Psoas muscle (tissue), 7 donors: ENCODE measurements at regions not wholly inside any gene's neighbourhood (a gene's known extent, or its start where the extent isn't known, plus 50 kb on each side); places are given as distances from the start of the nearest gene placed in this dataset.

Experiments
- ATAC-seq, 4 donors: fragments of 200-7000 bp; cut with Tn5 transposase; one replicate each; pipeline ENCODE4 v1.9.1; 2020; ENCODE audit warnings: moderate library complexity in 3 of 4, mild to moderate bottlenecking in 2 of 4
- DNase-seq, 2 donors: peaks; one replicate each; pipeline ENCODE4 v3.0.0-alpha.2; 2020
- H3K27ac ChIP-seq: fragments of 200-600 bp; one replicate; pipeline ENCODE4 v1.8.0; 2022
- H3K27me3 ChIP-seq, 3 donors: fragments of 200-600 bp in 1 of 3; one replicate each; pipeline versions ENCODE4 v1.6.1 to v1.8.0; 2013 to 2022; ENCODE audit warnings: low read length in 2 of 3, mild to moderate bottlenecking in 2 of 3, moderate library complexity in 1 of 3; ENCODE audit not compliant: insufficient read depth in 3 of 3
- H3K36me3 ChIP-seq, 2 donors: fragments of 200-600 bp in 1 of 2; one replicate each; pipeline versions ENCODE4 v1.6.1 to v1.8.0; 2013 to 2022; ENCODE audit warnings: low read depth in 1 of 2, mild to moderate bottlenecking in 1 of 2, moderate library complexity in 1 of 2; ENCODE audit not compliant: insufficient read depth in 1 of 2
- H3K4me1 ChIP-seq: fragments of 200-600 bp; one replicate; pipeline ENCODE4 v1.8.0; 2022
- H3K4me3 ChIP-seq: fragments of 200-600 bp; one replicate; pipeline ENCODE4 v1.8.0; 2022; ENCODE audit warnings: mild to moderate bottlenecking
- H3K9me3 ChIP-seq: fragments of 200-600 bp; one replicate; pipeline ENCODE4 v1.8.0; 2022
- CTCF ChIP-seq: fragments of 200-600 bp; IDR thresholded peaks from one replicate; pipeline ENCODE4 v1.8.0; 2022; ENCODE audit warnings: antibody characterized with exemption
- WGBS, 3 donors: extraction: QIAGEN DNeasy Blood & Tissue Kit; methylation state at CpG; one replicate each; pipeline versions ENCODE4 v1.1.6 to v1.1.7; 2013; 5-methylcytosine and 5-hydroxymethylcytosine counted together
- intact Hi-C, 2 donors: fragments of 100-400 bp; cut with DNase I; formaldehyde crosslinking; loops; one replicate each; pipeline versions ENCODE4 v1.11.0 to v1.14.2; 2022
- donor health status: healthy with polysubstance abuse.
- donor health status: DM: no; HTN: no; CAD: no; lungs with moderate emphysema.
- donor health status: Bipolar disorder and iron deficiency.
- donor health status: healthy.
- donor health status: DM: yes; HTN: yes; CAD: no.
- donor health status: DM: no; HTN: no; CAD: no.
- donor health status: DM: yes; HTN: yes; CAD: no.

- Histone ChIP-seq H3K9me3 (no peaks in the 10 kb centered on the region), H3K36me3 (no peaks in the 10 kb centered on the region), H3K4me1 (no peaks in the 10 kb centered on the region), H3K4me3 (no peak overlapping the region), H3K27me3 (peaks cover 0 to 7% (median 0%) of the 10 kb centered on the region in 3 donors), H3K27ac (no peak overlapping the region)
- no peak for DNase-seq
- no peak for TF ChIP-seq CTCF
- intact Hi-C loops, result no loop called here
- no peak for ATAC-seq
Observed at GRCh38 chrX:112910418-112910817, 69.8 kb upstream of the AMOT start.

- Histone ChIP-seq H3K27me3 (peaks cover 0 to 19% (median 0%) of the 10 kb centered on the region in 3 donors), H3K4me3 (no peak overlapping the region), H3K4me1 (no peaks in the 10 kb centered on the region), H3K27ac (no peak overlapping the region), H3K36me3 (no peaks in the 10 kb centered on the region), H3K9me3 (no peaks in the 10 kb centered on the region)
- DNase-seq, result no peak
- WGBS, 3 donors, result 52 to 71% (median 70%) methylated on average over 3 of the region's 3 CpGs
- ATAC-seq, result no peak
- intact Hi-C loops, result no loop called here
- TF ChIP-seq CTCF, result no peak
Observed at GRCh38 chrX:112901869-112902725, 61.5 kb upstream of the AMOT start.

- no peak overlapping the region for H3K4me3 ChIP-seq
- no peak for DNase-seq
- WGBS, 3 donors, result 13 to 53% (median 23%) methylated on average over 1 of the region's 1 CpG
- no peaks in the 10 kb centered on the region for H3K36me3 ChIP-seq
- peak in 2 of 4 donors; percentile 63 to 66 for ATAC-seq
- no peaks in the 10 kb centered on the region for H3K4me1 ChIP-seq
- TF ChIP-seq CTCF, result no peak
- peaks cover 0 to 6% (median 0%) of the 10 kb centered on the region in 3 donors for H3K27me3 ChIP-seq
- H3K9me3 ChIP-seq, result no peaks in the 10 kb centered on the region
- intact Hi-C loops, result no loop called here
- no peak overlapping the region for H3K27ac ChIP-seq
Observed at GRCh38 chrX:112896051-112896450, 55.4 kb upstream of the AMOT start.
